ENCODE measurements at regions not wholly inside any gene's neighbourhood (a gene's known extent, or its start where the extent isn't known, plus 50 kb on each side); places are given as distances from the start of the nearest gene placed in this dataset.

GRCh38 chr6:54057058-54057457 lies 54.2 kb upstream of the MLIP start:
- DNase-seq (ENCODE audit: low read depth in 3 of 3) = no peak

DNA sequence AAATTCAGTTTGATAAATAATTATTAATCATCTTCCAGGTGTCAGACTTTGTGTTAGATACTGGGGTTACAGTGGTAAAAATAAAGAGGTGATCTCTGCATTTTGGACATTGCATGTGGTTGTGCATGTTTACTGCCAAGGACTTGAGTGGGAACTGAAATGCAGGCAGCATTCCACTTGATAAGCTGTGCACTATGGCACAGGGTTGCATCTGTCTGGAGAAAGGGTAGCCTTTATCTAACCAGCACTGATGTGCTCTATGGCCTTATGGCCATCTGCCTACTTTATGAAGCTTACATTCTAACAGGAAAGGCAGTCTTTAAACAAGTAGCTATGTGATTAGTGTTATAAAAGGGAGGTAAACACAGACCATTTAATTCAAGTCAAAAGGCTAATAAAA lies 53.0 kb upstream of the MLIP start:
- DNase-seq (ENCODE audit: low read depth in 3 of 3) = no peak

- DNase-seq (ENCODE audit: low read depth in 3 of 3) = no peak
Measured at GRCh38 chr6:54059683-54060082, 51.6 kb upstream of the MLIP start.

- DNase-seq (ENCODE audit: low read depth in 3 of 3) = no peak
Measured at GRCh38 chr6:54060286-54060685, 51.0 kb upstream of the MLIP start.

Measured in stimulated activated CD4-positive, alpha-beta T cell treated with anti-CD3 and anti-CD28 coated beads, TNF-alpha, amount 100 ng/mL, for 24 hours (primary cell).